GM18498 (cell line): ENCODE measurements at regions not wholly inside any gene's neighbourhood (a gene's known extent, or its start where the extent isn't known, plus 50 kb on each side); places are given as distances from the start of the nearest gene placed in this dataset.
A peak's percentile ranks its signal among the peaks of the same experiment; 100 is the strongest.
"Not testable (repeated sequence)": the region's sequence is repeated elsewhere in the genome, so short reads cannot be mapped to it uniquely, and the experiment has no call there.

Experiments used
- ATAC-seq: cut with Tn5 transposase; IDR thresholded peaks from one replicate; pipeline ENCODE4 v1.9.1; 2021; ENCODE audit warnings: mild to moderate bottlenecking, moderate library complexity; ENCODE audit not compliant: unreplicated experiment

DNA sequence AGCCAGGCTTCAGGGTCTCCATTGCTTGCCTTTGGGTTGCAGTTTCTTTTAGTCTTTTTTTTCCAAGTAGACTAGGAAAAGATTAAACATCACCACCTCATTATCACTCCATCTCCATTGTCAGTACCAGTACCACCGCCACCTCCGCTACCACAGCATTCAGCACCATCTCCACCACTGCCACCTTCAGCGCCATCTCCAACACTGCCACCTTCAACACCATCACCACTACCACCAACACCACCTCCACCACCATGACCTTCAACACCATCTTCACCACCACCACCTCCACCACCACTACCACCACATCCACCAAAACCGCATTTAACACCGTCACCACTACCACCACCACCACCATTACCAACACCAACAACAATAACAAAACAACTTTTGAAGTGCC is 141.5 kb upstream of the MPHOSPH6 start:
- no peak for ATAC-seq

DNA sequence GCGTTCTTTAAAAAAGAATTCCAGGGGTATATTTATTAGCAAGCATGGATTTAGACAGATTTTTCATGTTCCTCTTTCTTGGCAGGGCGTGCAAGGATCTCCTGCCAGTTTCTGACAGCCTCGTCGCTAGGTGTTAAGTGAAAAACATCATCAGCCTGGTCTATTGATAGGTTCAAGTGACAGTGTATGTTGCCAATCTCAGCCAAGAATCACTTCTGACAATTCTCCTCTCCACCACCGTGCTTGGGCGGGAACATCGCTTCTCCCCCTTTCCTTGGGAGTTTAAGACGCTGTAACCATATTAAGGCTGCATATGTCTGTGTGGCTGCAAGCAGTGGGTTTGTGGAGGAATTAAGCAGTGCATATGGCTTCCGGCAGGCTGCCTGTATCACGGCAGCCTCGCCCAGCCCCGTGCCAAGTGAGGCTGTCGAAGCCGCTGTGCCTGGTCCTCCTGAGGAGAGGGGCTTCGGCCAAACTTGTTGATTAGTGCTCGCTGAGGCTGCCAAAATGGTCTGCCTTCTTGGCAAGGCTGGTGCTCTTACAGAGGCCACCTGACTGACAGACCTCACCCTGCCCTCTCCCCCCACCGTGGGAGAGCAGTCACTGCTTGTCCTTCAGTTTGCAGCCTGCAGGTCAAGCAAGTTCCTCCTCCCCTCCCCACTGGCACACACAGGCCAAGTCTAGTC is 132.2 kb upstream of the MPHOSPH6 start:
- no peak for ATAC-seq

DNA sequence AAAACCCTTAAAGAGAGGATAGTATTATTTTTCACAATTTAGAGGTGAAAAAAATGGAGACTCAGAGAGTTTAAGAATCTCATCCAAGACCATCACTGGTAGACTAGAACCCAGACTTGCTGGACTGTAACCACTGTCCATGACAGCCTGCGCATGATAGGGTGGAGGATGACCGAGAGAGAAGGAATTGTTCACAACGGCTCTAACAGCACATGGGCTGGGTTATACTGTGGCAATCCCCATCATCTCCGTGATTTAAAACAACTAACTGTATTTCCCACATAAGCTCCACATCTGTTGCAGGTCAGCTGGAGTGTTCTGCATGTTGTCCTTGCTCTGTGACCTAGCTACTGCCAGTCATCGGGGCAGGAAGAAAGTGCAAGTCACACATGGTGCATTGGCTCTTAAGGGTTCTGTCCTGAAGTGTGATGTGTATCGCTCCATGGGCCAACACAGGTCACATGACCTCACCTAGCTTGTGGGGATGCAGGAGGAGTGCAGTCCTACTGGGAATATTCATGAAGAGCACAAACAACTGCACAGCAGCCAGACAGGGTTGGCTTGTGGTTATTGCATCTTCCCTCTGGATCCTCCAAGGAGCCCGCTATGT is 131.2 kb upstream of the MPHOSPH6 start:
- ATAC-seq, result no peak

DNA sequence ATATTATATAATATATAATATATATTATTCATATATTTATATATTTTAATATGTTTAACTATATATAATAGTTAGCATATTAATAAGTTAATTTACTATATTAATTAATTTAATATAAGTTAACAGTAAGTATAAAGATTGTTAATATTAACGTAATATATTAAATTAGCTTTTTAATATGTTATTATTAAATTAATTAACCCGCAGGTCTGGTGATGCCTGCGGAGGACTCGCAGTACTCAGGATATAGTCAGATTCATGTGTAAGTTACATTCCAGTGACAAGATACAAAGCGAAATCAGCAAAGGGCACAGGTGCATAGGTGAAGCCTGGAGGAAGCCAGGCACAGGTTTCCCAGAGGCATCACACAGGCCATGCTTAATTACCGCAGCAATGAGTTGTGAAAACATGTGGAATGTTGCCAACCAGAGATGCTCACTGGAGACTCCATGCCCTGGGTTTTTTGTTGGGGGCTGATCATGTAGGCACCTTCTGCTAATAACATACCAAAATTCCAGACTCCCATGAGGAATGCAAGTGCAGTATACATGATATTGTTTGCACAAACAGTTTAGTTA is 130.4 kb upstream of the MPHOSPH6 start:
- no peak for ATAC-seq

DNA sequence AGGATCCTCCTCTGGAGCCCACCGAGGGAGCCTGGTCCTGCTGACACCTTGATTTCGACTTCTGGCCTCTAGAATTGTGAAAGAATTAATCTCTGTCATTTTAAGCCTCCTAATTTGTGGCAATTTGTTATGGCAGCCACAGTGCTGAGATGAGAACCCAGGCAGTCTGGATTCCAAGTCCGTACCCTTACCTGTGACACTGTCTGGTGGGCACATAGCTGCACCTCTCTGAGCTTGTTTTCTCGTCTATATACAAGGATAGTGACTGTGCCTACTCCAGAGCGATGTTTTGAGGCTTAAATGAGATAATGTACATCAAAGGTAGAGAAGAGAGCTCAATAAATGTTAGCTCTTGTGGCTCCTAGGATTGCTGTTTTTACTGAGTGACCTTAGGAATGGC is 128.4 kb upstream of the MPHOSPH6 start:
- ATAC-seq, result no peak

DNA sequence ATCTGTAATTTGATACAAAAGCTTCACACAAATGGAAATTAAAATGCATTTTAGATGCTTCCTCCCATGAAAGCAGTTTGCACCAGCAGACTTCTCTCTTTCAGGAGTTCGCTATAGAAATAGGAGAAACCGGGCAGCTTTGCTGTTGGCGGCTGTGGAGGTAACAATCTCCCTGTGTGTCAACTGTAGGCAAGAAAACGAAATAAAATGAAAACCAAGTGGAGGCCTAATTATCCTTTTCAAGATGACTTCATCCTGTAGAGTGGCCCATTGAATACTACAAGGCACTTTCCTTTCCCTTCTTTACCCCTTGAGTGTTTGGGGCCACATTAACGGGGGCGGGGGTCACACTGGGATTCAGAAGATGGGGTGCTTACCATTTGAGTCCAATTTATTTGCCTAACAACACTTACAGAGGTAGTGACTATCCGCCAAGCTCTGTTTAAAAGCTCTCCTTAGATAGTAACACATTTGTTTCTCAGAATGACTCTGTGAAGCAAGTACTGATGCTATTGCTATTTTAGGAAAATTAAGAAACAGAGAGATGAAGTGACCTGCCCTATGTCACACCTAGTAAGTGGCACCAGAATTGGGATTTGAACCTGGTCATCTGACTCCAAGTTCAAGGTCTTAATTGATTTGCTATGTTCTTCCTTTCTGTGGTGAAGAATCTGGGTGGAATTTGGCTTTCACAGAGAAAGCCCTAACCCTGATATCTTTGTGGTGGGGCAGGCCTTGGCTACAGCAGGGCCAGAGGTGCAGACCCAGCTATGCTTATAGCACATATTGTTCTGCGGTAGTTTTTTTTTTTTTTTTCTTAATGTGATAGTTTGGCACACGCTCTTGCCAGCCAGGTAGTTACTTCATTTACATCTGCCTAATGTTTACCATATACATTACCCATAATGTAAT is 125.5 kb upstream of the MPHOSPH6 start:
- no peak for ATAC-seq

DNA sequence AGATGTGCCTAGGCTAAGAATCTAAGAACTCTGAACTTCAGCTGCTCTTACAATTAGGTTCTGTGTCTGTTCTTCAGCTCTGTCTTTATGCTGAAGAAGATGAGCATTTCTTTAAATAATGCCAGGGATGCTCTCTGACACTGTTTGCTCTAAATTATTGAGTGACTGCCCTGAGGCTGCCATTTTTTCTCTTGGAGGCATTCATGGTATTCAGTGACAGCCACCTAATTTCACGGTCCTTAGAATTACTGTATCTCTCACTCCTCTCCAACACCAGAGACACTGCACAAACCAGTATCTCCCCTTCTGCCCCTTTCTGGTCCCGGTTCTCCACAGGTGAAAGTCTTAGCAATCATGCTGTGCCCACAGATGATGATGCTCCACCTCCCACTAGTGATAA is 123.6 kb upstream of the MPHOSPH6 start:
- no peak for ATAC-seq

DNA sequence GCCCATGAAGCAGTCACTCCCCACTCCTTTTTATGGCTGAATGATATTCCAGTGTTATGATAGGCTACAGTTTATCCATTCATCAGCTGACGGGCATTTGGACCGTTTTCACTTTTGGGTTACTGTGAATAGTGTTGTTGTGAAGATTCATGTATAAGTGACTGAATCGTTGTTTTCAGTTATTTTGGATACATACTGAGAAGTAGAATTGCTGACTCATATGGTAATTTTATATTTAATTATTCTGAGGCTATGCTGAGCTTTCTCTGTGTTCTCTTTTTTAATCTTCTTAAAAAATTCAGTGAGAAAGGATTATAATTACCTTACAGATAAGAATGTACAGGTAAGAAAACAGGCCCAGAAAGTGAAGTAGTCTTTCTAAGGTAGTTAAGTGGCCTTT is 117.9 kb upstream of the MPHOSPH6 start:
- ATAC-seq, result no peak

DNA sequence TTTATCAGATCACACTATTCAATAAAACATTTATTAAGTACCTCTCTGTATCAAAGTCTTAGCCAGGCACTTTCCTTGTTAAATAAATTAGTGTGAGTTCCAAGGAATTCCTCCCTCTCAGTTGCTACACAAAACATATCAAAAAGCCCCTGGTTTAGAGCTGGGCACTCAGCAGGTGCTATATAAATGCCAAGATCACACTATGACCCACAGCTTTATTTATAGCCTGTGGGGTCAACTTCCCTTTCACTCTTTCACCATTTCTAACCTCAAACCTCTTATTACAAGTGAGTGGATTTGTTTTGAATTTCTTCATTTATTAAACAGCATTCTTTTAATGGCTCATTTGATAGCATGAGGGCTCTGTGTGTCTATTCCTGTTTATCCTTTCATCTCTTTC is 112.6 kb upstream of the MPHOSPH6 start:
- ATAC-seq, result no peak

DNA sequence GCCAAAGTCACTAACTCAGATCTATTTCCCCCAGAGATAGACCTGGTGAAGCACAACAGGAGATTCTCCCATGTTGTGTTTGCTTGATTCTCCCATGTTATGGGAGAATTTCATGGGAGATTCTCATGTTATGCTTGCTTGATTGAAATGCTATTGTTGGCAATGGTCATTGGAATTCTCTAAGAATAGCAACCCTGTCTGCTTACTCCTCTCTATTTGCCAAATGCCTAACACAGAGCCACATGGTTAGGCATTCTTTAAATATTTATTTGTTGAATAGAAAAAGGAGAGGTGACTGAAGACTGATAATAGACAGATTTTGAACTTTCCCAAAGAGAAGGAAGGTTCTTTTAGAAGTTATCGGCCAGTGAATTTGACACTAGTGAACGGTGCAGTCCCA is 111.5 kb upstream of the MPHOSPH6 start:
- no peak for ATAC-seq

DNA sequence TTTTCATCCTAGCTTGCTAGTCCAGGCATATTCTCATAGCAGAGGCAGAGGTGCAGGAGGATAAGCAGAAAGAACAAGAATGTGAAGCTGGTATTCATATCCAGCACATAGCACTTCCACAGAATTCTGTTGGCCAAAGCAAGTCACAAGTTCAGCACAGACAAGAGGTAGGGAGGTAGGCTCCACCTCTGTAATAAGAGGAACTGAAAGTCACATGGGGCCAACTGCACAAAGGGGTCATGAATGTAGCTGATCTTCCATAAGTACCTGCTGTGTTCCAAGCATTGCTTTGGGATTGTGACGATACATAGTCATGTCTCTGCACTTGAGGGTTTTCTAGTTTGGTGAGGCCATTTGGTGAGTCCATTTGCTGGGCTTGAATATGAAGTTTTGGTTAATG is 110.8 kb upstream of the MPHOSPH6 start:
- peak; percentile 46 for ATAC-seq

DNA sequence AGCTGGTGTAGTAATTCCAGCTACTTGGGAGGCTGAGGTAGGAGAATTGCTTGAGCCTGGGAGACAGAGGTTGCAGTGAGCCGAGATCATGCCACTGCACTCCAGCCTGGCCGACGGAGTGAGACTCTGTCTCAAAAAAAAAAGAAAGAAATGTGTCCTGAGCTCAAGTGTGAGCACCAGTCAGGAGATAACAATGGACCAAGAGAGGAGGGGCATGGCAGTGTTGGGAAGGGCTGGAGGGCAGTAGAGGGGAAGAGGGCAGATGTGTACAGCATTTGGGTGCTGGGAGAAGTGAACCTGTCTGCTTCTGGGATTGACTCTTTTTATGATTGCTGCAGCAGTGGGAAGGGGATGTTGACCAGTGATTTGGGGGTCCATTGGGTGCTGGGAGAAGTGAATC is 105.3 kb upstream of the MPHOSPH6 start:
- ATAC-seq, result not testable (repeated sequence)

DNA sequence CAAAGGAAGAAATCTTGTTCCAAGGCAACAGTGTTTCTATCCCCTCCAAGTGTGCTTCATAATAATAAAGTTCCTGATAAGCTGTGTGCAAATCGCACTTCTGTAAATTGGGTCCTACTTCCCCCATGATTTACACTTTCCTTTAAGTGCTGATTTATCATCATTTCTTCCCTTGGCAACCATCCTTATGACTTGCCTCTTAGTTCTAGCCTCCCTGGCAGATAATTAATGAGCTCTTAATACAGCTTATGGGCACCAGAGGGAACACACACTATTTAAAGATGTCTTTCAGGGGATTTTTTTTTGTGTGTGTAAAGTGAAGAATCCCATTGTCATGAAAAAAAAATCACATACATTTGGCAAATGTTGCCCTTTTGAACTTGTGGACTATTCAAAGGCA is 101.6 kb upstream of the MPHOSPH6 start:
- no peak for ATAC-seq

DNA sequence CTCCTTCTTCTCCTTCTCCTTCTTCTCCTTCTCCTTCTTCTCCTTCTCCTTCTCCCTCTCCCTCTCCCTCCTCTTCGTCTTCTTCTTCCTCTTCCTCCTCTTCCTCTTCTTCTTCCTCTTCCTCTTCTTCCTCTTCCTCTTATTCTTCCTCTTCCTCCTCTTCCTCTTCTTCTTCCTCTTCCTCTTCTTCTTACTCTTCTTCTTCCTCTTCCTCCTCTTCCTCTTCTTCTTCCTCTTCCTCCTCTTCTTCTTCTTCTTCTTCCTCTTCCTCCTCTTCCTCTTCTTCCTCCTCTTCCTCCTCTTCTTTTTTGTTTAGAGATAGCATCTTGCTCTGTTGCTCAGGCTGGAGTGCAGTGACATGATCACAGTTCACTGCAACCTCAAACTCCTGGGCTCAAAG is 97.7 kb upstream of the MPHOSPH6 start:
- ATAC-seq, result not testable (repeated sequence)

DNA sequence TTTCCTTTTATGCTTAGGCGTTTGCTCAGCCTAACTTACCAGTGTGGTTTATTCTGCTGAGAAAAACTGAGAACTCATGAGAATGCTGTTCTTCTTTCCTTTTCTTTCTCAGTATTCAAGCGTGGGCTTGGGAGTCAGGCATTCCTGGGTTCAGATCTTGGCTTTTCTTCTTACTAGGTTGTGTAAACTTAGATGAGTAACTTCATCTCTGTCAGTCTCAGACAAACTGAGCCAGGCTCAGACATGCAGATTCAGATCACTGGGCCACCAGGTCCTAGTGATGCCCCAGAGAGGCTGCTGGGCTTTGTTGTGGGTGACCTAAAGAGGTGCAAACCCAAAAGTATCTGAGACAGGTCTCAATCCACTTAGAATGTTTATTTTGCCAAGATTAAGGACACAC is 95.8 kb upstream of the MPHOSPH6 start:
- no peak for ATAC-seq

DNA sequence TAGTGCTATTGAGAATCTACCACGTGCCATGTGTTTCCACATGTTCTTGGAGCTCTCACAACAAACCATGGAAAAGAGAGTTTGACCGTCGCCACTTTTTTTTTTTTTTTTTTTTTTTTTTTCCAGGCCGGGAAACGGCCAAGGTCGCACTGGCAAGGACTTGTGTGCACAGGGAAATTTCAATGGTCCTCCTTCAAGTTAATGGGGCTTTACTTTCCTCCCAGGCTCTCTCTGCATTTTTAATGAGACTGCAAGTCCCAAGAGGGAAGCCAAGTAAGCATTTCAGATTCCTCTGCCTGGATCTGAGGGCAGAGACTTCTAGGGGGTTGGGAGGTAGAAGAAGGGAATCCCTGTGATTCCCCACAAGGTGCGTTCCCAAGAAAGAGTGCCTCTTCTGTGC is 94.7 kb upstream of the MPHOSPH6 start:
- no peak for ATAC-seq

DNA sequence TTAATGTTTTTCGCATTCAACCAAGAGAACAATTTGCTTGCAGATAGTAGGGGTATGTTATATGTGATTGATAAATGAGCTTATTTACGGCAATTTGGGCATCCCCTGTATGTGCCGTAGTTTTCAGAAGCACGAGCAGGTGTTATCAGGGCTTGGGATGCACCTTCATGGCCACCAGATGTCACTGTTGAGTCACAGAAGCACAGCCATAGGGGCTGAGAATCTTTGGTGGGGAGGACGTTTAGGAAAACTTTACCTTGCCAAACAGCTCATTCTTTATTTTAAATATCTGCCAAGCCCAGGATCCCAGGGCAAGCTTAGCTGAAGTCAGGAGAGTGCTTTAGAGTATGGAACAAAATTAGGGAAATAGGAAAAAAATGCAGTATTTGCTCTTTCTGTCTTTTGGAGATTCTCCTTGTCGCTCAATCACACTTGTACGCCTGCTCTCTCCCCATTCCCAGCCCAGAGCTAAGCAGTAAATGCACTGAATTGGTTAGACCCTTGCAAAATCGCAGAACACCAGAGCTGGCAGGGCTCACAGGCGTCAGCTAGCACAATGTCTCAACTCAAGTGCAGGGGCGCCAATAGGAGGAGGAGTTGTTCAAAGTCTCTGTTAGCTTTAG is 93.6 kb upstream of the MPHOSPH6 start:
- no peak for ATAC-seq

DNA sequence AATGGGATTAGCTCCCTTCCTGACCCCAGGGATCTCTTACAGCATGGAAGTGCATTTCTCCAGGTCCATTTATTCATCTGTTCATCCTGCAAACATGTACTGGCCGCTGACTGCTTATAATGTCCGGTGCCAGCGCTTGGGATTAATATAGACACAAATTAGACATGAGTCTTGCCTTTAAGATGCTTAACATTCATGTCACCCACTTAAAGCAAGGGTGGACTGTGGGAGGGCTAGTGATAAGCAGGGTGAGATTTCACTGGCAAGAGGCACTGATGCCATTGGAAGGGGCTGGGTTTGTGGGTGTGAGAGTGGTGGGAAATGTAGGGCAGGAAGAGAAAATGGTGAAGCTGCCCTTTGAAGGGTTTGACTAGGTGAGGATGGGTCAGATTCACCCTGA is 92.2 kb upstream of the MPHOSPH6 start:
- no peak for ATAC-seq

DNA sequence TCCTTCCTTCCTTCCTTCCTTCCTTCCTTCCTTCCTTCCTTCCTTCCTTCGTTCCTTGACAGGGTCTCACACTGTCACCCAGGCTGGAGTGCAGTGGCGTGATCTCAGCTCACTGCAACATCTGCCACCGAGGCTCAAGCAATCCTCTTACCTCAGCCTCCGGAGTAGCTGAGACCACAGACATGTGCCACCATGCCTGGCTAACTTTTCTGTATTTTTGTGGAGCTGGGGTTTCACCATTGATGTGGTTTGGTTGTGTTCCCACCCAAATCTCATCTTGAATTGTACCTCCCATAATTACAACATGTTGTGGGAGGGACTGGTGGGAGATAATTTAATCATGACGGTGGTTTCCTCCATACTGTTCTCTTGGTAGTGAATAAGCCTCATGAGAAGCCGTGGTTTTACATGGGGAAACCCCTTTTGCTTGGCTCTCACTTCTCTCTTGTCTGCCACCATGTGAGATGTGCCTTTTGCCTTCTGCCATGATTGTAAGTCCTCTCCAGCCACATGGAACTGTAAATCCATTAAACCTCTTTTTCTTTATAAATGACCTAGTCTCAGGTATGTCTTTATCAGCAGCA is 90.3 kb upstream of the MPHOSPH6 start:
- no peak for ATAC-seq

DNA sequence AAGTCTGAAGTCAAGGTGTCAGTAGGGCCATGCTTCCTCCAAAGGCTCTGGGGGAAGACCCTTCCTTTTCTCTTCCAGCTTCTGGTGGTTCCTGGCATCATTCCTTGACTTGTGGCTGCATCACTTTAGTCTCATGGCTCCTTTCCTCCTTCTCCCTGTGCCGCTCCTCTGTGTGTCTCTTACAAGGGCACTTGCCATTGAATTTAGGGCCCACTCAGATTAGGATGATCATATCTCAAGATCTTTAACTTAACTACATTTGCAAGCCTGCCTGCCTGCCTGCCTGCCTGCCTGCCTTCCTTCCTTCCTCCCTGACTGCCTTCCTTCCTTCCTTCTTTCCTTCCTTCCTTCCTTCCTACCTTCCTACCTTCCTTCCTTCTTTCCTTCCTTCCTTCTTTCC is 89.7 kb upstream of the MPHOSPH6 start:
- ATAC-seq, result no peak

DNA sequence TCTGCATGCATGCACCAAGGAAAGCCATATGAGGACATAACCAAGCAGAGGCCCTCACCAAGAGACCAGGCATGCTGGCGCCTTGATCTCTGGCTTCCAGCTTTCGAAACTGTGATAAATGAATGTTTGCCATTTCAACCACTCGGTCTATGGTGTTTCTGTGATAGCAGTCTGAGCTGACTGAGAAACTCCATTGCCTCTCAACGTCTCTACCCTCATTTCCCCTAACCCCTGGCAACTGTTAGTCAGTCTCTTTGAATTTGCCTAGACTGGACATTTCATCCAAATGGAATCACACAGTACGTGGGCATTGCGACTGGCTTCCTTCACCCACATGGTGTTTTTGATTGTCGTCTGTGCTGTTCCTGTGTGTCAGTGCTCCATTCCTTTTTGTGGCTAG is 88.0 kb upstream of the MPHOSPH6 start:
- no peak for ATAC-seq
